Caki2 (cell line): ENCODE measurements at regions not wholly inside any gene's neighbourhood (a gene's known extent, or its start where the extent isn't known, plus 50 kb on each side); places are given as distances from the start of the nearest gene placed in this dataset.
"Not testable (repeated sequence)": the region's sequence is repeated elsewhere in the genome, so short reads cannot be mapped to it uniquely, and the experiment has no call there.

Experiments
- DNase-seq: peaks from one replicate; pipeline ENCODE4 v3.0.0-alpha.2; 2015; ENCODE audit warnings: low read depth
- in situ Hi-C: cut with HindIII; loops from 2 replicates; pipeline ENCODE4 v1.10.0; 2016; ENCODE audit warnings: low sequenced_read_pairs, low pct_unique_long_range_greater_than_20kb, mixed read lengths

- DNase-seq, in situ Hi-C loops: not testable (repeated sequence)
Measured at GRCh38 chr7:65508581-65509367, 135.1 kb downstream of the ZNF92 start.

GRCh38 chr7:65509368-65510186 lies 135.9 kb downstream of the ZNF92 start:
- DNase-seq, result no peak
- in situ Hi-C loops, result no loop called here

DNA sequence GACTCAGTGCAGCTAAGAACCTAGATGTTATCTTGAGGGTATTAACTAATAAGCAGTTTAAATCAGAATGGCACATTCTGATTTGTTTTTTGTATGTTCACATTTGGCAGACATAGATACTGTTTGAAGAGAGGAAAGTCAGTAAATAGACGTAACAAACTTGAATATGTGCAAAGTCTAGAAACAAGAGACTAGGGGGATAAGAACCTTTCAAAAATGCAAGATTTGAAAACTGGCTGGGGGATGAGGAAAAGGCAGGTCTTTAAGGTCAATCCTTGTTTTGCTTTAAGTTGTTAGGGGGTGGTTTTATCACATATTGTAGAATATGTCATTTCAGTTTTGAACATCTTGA lies 136.5 kb downstream of the ZNF92 start:
- in situ Hi-C loops, DNase-seq: not testable (repeated sequence)

- in situ Hi-C loops, DNase-seq: not testable (repeated sequence)
Measured at GRCh38 chr7:65519751-65520150, 146.1 kb downstream of the ZNF92 start.

DNA sequence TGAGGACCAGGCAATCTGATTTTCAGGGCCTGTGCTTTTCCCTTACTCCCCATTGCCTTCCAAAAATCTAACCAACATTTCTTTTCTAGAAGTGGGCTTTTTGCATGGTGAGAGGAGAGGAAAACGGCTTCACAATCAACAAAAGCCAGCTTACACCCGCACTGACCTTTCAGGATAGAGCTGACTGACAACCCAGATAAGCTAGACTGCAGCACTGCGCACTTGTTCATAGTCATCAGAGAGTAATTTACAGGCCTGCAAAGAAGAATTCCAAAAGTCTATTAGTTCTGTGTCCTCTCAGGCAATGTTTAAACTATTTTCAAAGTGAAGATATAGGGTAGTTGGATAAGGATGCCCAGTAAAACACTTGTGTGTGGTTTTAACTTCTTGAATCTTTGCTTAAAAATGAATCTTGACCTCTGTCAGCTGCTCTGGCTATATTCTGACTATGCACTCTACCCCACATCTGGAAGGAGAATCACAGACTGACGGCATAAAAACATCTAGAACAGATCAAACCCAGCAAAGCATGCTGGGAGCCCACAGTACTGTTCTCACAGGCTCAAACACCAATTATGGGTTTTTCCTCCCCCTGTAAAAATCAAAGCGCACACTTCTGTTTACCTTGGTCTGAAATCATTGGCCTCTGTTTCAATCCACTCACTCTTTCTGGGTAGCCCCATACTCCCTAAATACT lies 172.0 kb downstream of the ZNF92 start:
- in situ Hi-C loops, DNase-seq: not testable (repeated sequence)

- in situ Hi-C loops, result not testable (repeated sequence)
Measured at GRCh38 chr7:65549589-65550443, 176.2 kb downstream of the ZNF92 start.

DNA sequence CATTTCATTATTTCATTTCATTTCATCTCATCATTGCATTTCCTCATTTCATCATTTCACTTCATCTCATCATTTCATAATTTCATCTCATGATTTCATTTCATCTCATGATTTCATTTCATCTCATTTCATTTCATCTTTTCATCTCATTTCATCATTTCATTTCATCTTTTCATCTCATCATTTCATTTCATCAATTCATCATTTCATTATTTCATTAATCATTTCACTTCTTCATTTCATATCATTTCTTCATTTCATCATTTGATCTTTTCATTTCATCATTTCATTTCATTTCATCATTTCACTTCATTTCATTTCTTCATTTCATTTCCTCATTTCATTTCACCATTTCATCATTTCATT lies 176.8 kb downstream of the ZNF92 start:
- DNase-seq, in situ Hi-C loops: not testable (repeated sequence)

More at GRCh38 chr7:65549589-65550443, 176.2 kb downstream of the ZNF92 start:
- not testable (repeated sequence) for DNase-seq

- DNase-seq, in situ Hi-C loops: not testable (repeated sequence)
Measured at GRCh38 chr7:65551042-65551441, 177.4 kb downstream of the ZNF92 start.

GRCh38 chr7:65554553-65555476 lies 181.2 kb downstream of the ZNF92 start:
- DNase-seq, in situ Hi-C loops: not testable (repeated sequence)

- in situ Hi-C loops, DNase-seq: not testable (repeated sequence)
Measured at GRCh38 chr7:65558584-65558983, 184.9 kb downstream of the ZNF92 start.

- DNase-seq, in situ Hi-C loops: not testable (repeated sequence)
Measured at GRCh38 chr7:65561786-65562372, 188.2 kb downstream of the ZNF92 start.

- in situ Hi-C loops, result not testable (repeated sequence)
Measured at GRCh38 chr7:65562522-65562921, 188.9 kb downstream of the ZNF92 start.

DNA sequence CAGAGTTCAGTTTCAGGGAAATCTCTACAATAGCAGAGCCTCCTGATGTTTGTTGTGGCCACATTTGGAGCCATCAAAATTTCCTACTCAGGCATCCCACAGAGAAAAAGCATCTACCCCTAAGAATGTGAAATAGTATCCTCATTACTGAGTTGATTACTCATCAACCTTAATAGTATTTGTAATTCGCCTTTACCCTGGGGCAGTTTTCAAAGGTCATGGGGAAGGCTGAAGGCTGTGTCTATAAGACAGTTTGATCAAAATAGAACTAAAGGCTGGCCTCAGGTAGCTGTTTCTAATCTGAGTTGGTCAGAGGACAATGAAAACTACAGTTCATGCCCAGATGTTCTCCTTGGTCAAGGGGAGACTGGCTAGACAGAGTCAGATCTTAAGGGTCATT lies 189.7 kb downstream of the ZNF92 start:
- DNase-seq, in situ Hi-C loops: not testable (repeated sequence)

More at GRCh38 chr7:65562522-65562921, 188.9 kb downstream of the ZNF92 start:
- DNase-seq, result not testable (repeated sequence)

- DNase-seq, in situ Hi-C loops: not testable (repeated sequence)
Measured at GRCh38 chr7:65568226-65568625, 194.6 kb downstream of the ZNF92 start.

DNA sequence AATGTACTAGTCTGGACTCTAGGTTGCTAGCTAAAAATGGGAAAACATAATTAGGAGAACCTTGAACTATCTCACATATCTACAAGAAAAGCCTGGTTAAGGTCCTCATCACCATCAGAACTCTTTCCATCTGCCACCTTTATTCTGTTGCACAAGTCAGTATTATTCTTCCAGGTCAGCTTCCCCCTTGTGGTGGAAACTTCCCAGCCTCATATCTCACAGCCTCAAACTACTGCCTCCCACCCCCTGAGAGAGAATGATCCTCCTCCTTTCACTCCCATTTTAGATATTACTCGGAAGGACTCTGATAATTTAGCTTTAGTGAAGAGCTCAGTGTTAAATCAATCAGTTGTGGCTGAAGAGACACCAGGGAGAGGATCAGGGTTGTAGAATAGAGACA lies 197.3 kb downstream of the ZNF92 start:
- in situ Hi-C loops, DNase-seq: not testable (repeated sequence)

- DNase-seq, in situ Hi-C loops: not testable (repeated sequence)
Measured at GRCh38 chr7:65572581-65572980, 198.9 kb downstream of the ZNF92 start.
